Tibial nerve (tissue), 4 donors: ENCODE measurements at regions not wholly inside any gene's neighbourhood (a gene's known extent, or its start where the extent isn't known, plus 50 kb on each side); places are given as distances from the start of the nearest gene placed in this dataset.

Experiments
- CTCF ChIP-seq, 5 experiments: fragments of 200-600 bp in 3 of 5; fragments of 450-650 bp in 2 of 5; sonication (generic) in 3 of 5; IDR thresholded peaks; one replicate each; pipeline ENCODE4 v1.5.1; 2016 to 2019; ENCODE audit warnings: antibody characterized with exemption in 5 of 5, mild to moderate bottlenecking in 3 of 5, moderate library complexity in 2 of 5
- EP300 ChIP-seq, 2 donors: sonication (generic); formaldehyde crosslinking; IDR thresholded peaks; one replicate each; pipeline ENCODE4 v1.6.1; 2017; ENCODE audit warnings: antibody characterized with exemption in 2 of 2, mild to moderate bottlenecking in 1 of 2
- POLR2A ChIP-seq, 2 donors: fragments of 450-650 bp; IDR thresholded peaks; one replicate each; pipeline ENCODE4 v1.6.1; 2017; ENCODE audit warnings: antibody characterized with exemption in 2 of 2, mild to moderate bottlenecking in 2 of 2, moderate library complexity in 2 of 2

GRCh38 chr5:116370149-116370548 lies 204.5 kb downstream of the SEMA6A start:
- TF ChIP-seq CTCF (IDR thresholded peaks at IDR 0.05), result no peak
- no peak for TF ChIP-seq POLR2A (IDR thresholded peaks at IDR 0.05)
- TF ChIP-seq EP300 (IDR thresholded peaks at IDR 0.05), result no peak
